ENCODE measurements at regions not wholly inside any gene's neighbourhood (a gene's known extent, or its start where the extent isn't known, plus 50 kb on each side); places are given as distances from the start of the nearest gene placed in this dataset.

- Histone ChIP-seq H3K79me2 (ENCODE audit: insufficient read depth, low read length) (no peaks in the 10 kb centered on the region), H2AFZ (ENCODE audit: low read depth, low read length) (no peak overlapping the region), H3K9ac (ENCODE audit: low read depth, low read length) (no peak overlapping the region), H3K27ac (ENCODE audit: low read length) (no peak overlapping the region), H3K4me3 (ENCODE audit: low read depth in 1 of 2, low read length in 2 of 2) (no peak overlapping the region), H4K20me1 (ENCODE audit: insufficient read depth, low read length) (no peaks in the 10 kb centered on the region), H3K36me3 (ENCODE audit: insufficient read depth, low read length) (no peaks in the 10 kb centered on the region), H3K4me2 (ENCODE audit: insufficient read depth, low read length) (no peak overlapping the region), H3K27me3 (ENCODE audit: insufficient read depth, low read length, poor library complexity) (no peaks in the 10 kb centered on the region), H3K9me3 (ENCODE audit: insufficient read depth, low read length, severe bottlenecking) (no peaks in the 10 kb centered on the region), H3K4me1 (ENCODE audit: insufficient read depth, low read length) (no peaks in the 10 kb centered on the region)
- ATAC-seq (ENCODE audit: insufficient read depth, low read depth) = no peak
- no peak for TF ChIP-seq EZH2 (IDR thresholded peaks at IDR 0.05; ENCODE audit: borderline replicate concordance, low read depth, low read length, severe bottlenecking)
- no peak for TF ChIP-seq CTCF (IDR thresholded peaks at IDR 0.05; ENCODE audit: borderline replicate concordance, extremely low read depth, low read length, poor library complexity, severe bottlenecking)
- no peak for DNase-seq
These were observed 205.1 kb upstream of the BMPER start for GRCh38 chr7:33700001-33700899.

- no peak for ATAC-seq (ENCODE audit: insufficient read depth, low read depth)
- H3K4me3 ChIP-seq (ENCODE audit: low read depth in 1 of 2, low read length in 2 of 2) = no peak overlapping the region
- no peak overlapping the region for H3K27ac ChIP-seq (ENCODE audit: low read length)
- DNase-seq = no peak
- H3K79me2 ChIP-seq (ENCODE audit: insufficient read depth, low read length) = no peaks in the 10 kb centered on the region
- TF ChIP-seq CTCF (IDR thresholded peaks at IDR 0.05; ENCODE audit: borderline replicate concordance, extremely low read depth, low read length, poor library complexity, severe bottlenecking) (no peak), EZH2 (IDR thresholded peaks at IDR 0.05; ENCODE audit: borderline replicate concordance, low read depth, low read length, severe bottlenecking) (no peak)
- no peak overlapping the region for H3K9ac ChIP-seq (ENCODE audit: low read depth, low read length)
- no peaks in the 10 kb centered on the region for H4K20me1 ChIP-seq (ENCODE audit: insufficient read depth, low read length)
- no peak overlapping the region for H3K4me2 ChIP-seq (ENCODE audit: insufficient read depth, low read length)
- no peaks in the 10 kb centered on the region for H3K4me1 ChIP-seq (ENCODE audit: insufficient read depth, low read length)
- no peak overlapping the region for H2AFZ ChIP-seq (ENCODE audit: low read depth, low read length)
- no peaks in the 10 kb centered on the region for H3K36me3 ChIP-seq (ENCODE audit: insufficient read depth, low read length)
- no peaks in the 10 kb centered on the region for H3K27me3 ChIP-seq (ENCODE audit: insufficient read depth, low read length, poor library complexity)
- no peaks in the 10 kb centered on the region for H3K9me3 ChIP-seq (ENCODE audit: insufficient read depth, low read length, severe bottlenecking)
These were observed 204.1 kb upstream of the BMPER start for GRCh38 chr7:33701189-33701740.

- H3K36me3 ChIP-seq (ENCODE audit: insufficient read depth, low read length) = no peaks in the 10 kb centered on the region
- H2AFZ ChIP-seq (ENCODE audit: low read depth, low read length) = no peak overlapping the region
- no peak overlapping the region for H3K4me3 ChIP-seq (ENCODE audit: low read depth in 1 of 2, low read length in 2 of 2)
- TF ChIP-seq EZH2 (IDR thresholded peaks at IDR 0.05; ENCODE audit: borderline replicate concordance, low read depth, low read length, severe bottlenecking) (no peak), CTCF (IDR thresholded peaks at IDR 0.05; ENCODE audit: borderline replicate concordance, extremely low read depth, low read length, poor library complexity, severe bottlenecking) (no peak)
- no peak overlapping the region for H3K27ac ChIP-seq (ENCODE audit: low read length)
- no peak overlapping the region for H3K9ac ChIP-seq (ENCODE audit: low read depth, low read length)
- H3K79me2 ChIP-seq (ENCODE audit: insufficient read depth, low read length) = no peaks in the 10 kb centered on the region
- no peaks in the 10 kb centered on the region for H3K4me1 ChIP-seq (ENCODE audit: insufficient read depth, low read length)
- DNase-seq (no peak), ATAC-seq (ENCODE audit: insufficient read depth, low read depth) (no peak)
- no peaks in the 10 kb centered on the region for H4K20me1 ChIP-seq (ENCODE audit: insufficient read depth, low read length)
- H3K27me3 ChIP-seq (ENCODE audit: insufficient read depth, low read length, poor library complexity) = no peaks in the 10 kb centered on the region
- H3K4me2 ChIP-seq (ENCODE audit: insufficient read depth, low read length) = no peak overlapping the region
- H3K9me3 ChIP-seq (ENCODE audit: insufficient read depth, low read length, severe bottlenecking) = no peaks in the 10 kb centered on the region
These were observed 203.4 kb upstream of the BMPER start for GRCh38 chr7:33701927-33702326.
